Osteocyte (in vitro differentiated cells): ENCODE measurements at regions not wholly inside any gene's neighbourhood (a gene's known extent, or its start where the extent isn't known, plus 50 kb on each side); places are given as distances from the start of the nearest gene placed in this dataset.

Experiments
- DNase-seq: peaks from one replicate; pipeline ENCODE4 v3.0.0; 2021; ENCODE audit warnings: mixed read lengths; ENCODE audit not compliant: unreplicated experiment; ENCODE audit errors: extremely low spot score
- H3K27ac Mint-ChIP-seq: one replicate; pipeline ENCODE4 v1.8.0; 2021; ENCODE audit warnings: mild to moderate bottlenecking, mixed read lengths; ENCODE audit not compliant: unreplicated experiment
- H3K27me3 Mint-ChIP-seq: one replicate; pipeline ENCODE4 v1.8.0; 2021; ENCODE audit warnings: mixed read lengths; ENCODE audit not compliant: unreplicated experiment
- H3K36me3 Mint-ChIP-seq: one replicate; pipeline ENCODE4 v1.8.0; 2021; ENCODE audit warnings: mixed read lengths; ENCODE audit not compliant: unreplicated experiment
- H3K4me1 Mint-ChIP-seq: one replicate; pipeline ENCODE4 v1.8.0; 2021; ENCODE audit warnings: mixed read lengths; ENCODE audit not compliant: unreplicated experiment
- H3K4me3 Mint-ChIP-seq: one replicate; pipeline ENCODE4 v1.8.0; 2021; ENCODE audit warnings: mild to moderate bottlenecking, moderate library complexity, mixed read lengths; ENCODE audit not compliant: unreplicated experiment
- H3K9me3 Mint-ChIP-seq: one replicate; pipeline ENCODE4 v1.8.0; 2021; ENCODE audit warnings: mixed read lengths; ENCODE audit not compliant: unreplicated experiment
- TF ChIP-seq, protein P1 (sequence below): fragments of 200-600 bp; sonication (generic); IDR thresholded peaks from 2 replicates; pipeline ENCODE4 v1.5.0; 2021; ENCODE audit warnings: antibody characterized with exemption, mild to moderate bottlenecking, moderate library complexity

DNA sequence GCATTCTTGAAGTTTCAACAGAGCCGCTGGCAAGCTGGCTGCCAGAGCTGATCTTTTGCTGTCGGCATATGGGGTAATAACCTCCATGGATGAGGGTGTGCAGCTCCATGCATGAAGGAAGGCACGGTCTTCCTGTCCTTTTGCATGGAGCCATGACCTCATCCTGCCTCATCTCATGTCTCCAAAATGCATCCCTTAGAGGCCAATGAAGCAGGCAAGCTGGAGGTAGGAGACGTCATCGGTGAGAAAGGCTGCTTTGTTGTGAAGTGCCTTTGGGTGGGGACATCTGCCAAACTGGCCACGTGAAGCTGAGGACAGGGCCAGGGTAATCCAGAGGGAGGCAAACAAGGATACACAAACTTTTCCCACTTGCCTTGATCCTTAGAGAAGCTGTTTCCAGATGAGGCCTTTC lies 161.5 kb upstream of the TBX20 start:
- no peaks in the 10 kb centered on the region for H3K36me3 Mint-ChIP-seq
- H3K4me3 Mint-ChIP-seq, result no peak overlapping the region
- H3K27me3 Mint-ChIP-seq, result peaks cover 11% of the 10 kb centered on the region
- no peak for DNase-seq
- H3K27ac Mint-ChIP-seq, result no peak overlapping the region
- TF ChIP-seq, protein P1, sequence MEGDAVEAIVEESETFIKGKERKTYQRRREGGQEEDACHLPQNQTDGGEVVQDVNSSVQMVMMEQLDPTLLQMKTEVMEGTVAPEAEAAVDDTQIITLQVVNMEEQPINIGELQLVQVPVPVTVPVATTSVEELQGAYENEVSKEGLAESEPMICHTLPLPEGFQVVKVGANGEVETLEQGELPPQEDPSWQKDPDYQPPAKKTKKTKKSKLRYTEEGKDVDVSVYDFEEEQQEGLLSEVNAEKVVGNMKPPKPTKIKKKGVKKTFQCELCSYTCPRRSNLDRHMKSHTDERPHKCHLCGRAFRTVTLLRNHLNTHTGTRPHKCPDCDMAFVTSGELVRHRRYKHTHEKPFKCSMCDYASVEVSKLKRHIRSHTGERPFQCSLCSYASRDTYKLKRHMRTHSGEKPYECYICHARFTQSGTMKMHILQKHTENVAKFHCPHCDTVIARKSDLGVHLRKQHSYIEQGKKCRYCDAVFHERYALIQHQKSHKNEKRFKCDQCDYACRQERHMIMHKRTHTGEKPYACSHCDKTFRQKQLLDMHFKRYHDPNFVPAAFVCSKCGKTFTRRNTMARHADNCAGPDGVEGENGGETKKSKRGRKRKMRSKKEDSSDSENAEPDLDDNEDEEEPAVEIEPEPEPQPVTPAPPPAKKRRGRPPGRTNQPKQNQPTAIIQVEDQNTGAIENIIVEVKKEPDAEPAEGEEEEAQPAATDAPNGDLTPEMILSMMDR, result no peak
- H3K9me3 Mint-ChIP-seq, result no peaks in the 10 kb centered on the region
- H3K4me1 Mint-ChIP-seq, result no peaks in the 10 kb centered on the region

DNA sequence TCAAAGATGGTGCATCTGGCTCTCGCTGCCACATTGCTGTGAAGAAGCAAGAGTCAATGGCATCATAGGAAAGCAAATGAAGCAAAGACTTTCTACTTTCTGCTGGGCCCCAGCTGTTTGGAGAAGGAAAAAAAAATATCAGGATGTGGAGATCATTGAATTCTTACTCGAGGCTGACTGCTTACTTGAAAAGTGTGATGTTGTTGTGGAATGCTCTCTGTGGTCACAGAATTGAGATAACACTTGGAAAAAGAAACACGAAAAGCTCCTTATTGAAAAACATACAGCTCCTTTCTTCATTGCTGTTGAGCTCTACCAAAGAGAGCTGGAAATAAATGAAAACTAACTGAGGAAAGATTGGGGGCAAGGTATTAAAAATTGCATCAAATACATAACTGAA lies 157.4 kb upstream of the TBX20 start:
- TF ChIP-seq, protein P1, result no peak
- H3K36me3 Mint-ChIP-seq, result no peaks in the 10 kb centered on the region
- H3K27me3 Mint-ChIP-seq, result peaks cover 12% of the 10 kb centered on the region
- no peak for DNase-seq
- no peaks in the 10 kb centered on the region for H3K9me3 Mint-ChIP-seq
- no peaks in the 10 kb centered on the region for H3K4me1 Mint-ChIP-seq
- H3K27ac Mint-ChIP-seq, result no peak overlapping the region
- no peak overlapping the region for H3K4me3 Mint-ChIP-seq

DNA sequence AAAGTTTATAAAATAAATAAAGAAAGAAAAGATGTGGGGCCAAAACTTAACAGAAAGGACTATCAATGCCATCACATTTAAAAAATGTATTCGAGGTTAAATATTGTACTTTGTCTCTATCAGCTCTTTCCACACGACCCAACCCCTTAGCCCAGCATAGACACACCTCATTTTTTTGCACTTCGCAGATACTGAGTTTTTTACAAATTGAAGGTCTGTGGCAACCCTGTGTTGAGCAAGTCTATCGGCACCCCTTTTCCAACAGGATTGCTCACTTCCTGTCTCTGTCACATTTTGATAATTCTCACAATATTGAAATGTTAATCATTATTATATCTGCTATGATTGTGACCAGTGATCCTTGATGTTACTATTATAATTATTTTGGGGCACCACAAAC lies 151.6 kb upstream of the TBX20 start:
- Mint-ChIP-seq H3K27me3 (peaks cover 10% of the 10 kb centered on the region), H3K36me3 (no peaks in the 10 kb centered on the region), H3K4me1 (no peaks in the 10 kb centered on the region), H3K9me3 (no peaks in the 10 kb centered on the region), H3K27ac (no peak overlapping the region), H3K4me3 (no peak overlapping the region)
- TF ChIP-seq, protein P1, result no peak
- peak; percentile 1 for DNase-seq

DNA sequence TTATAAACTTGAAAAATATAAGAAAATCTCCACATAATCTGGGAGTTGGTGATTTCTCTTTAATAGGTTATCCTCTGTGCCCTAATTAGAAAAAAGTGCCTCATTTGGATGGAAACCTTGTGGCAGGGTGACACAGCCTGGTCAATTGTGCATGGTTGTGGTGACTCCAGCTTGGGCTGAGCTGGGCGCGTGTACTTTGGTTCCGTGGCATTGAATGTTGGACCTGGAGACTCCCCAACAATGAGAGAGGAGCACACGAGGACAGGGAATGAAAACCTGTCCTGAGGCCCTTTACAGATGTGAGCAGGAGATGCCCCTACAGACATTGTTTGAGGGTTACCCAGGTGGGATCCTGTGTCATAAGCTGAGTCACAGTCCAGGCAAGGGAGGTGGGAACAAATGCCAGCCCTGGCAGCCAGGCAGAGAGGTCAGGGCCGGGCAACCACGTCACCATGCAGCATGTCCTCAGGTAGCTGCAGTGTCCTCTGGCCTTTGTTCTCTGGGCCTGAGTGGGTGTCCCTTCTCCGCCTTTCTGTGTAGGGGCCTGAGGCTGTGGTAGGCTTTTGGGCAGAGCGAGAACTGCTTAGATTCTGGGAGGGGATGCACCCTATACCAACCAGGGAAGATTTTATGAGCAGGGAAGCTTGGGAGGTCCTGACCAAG lies 147.4 kb upstream of the TBX20 start:
- Mint-ChIP-seq H3K4me1 (no peaks in the 10 kb centered on the region), H3K4me3 (no peak overlapping the region), H3K27me3 (no peaks in the 10 kb centered on the region), H3K27ac (no peak overlapping the region), H3K36me3 (no peaks in the 10 kb centered on the region), H3K9me3 (no peaks in the 10 kb centered on the region)
- TF ChIP-seq, protein P1, result no peak
- DNase-seq, result no peak

DNA sequence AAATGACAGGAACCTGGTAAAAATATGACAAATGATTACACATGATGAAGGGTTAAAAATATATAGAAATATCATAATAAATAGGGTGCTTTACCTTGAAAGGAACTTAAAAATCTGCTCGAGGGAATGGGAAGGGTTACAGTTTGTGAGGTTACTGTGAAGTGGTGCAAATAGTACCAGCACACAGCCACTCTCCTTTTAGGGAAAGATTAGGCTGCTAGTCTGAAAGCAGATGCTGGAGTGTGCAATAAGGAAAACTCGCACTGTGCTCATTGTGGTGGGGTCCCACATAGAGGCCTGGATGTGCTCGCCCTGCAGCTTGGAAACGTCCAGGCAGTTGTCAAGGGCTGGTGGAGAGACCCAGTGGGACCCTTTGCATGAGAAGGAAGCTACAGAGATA lies 145.9 kb upstream of the TBX20 start:
- DNase-seq, result no peak
- TF ChIP-seq, protein P1, result no peak
- Mint-ChIP-seq H3K36me3 (no peaks in the 10 kb centered on the region), H3K4me3 (no peak overlapping the region), H3K9me3 (no peaks in the 10 kb centered on the region), H3K27me3 (no peaks in the 10 kb centered on the region), H3K27ac (no peak overlapping the region), H3K4me1 (no peaks in the 10 kb centered on the region)
